Prostate gland (tissue), 2 donors: ENCODE measurements at regions not wholly inside any gene's neighbourhood (a gene's known extent, or its start where the extent isn't known, plus 50 kb on each side); places are given as distances from the start of the nearest gene placed in this dataset.
"Not testable (repeated sequence)": the region's sequence is repeated elsewhere in the genome, so short reads cannot be mapped to it uniquely, and the experiment has no call there.

Source experiments
- DNase-seq: peaks from one replicate; pipeline ENCODE4 v3.0.0-alpha.2; 2019; ENCODE audit warnings: low spot score
- H3K27ac ChIP-seq, 2 donors: fragments of 200-600 bp; sonication (generic); 2 replicates each; pipeline ENCODE4 v1.5.1; 2017 to 2019
- H3K27me3 ChIP-seq: fragments of 200-600 bp; sonication (generic); replicated peaks from 2 replicates; pipeline ENCODE4 v1.5.1; 2019; ENCODE audit not compliant: insufficient read depth
- H3K36me3 ChIP-seq, 2 donors: fragments of 200-600 bp; sonication (generic); 1 replicate in 1 of 2; 2 replicates in 1 of 2; pipeline versions ENCODE4 v1.5.1 to v1.8.1; 2017 to 2019
- H3K4me1 ChIP-seq: fragments of 200-600 bp; sonication (generic); replicated peaks from 2 replicates; pipeline ENCODE4 v1.5.1; 2019
- H3K4me3 ChIP-seq, 2 donors: fragments of 200-600 bp; sonication (generic); 2 replicates each; pipeline ENCODE4 v1.5.1; 2017 to 2019
- H3K9me3 ChIP-seq: fragments of 200-600 bp; sonication (generic); 2 replicates; pipeline ENCODE4 v1.5.1; 2017
- POLR2A ChIP-seq: fragments of 450-650 bp; IDR thresholded peaks from one replicate; pipeline ENCODE4 v1.6.1; 2016; ENCODE audit warnings: antibody characterized with exemption, mild to moderate bottlenecking
- POLR2AphosphoS5 ChIP-seq: sonication (generic); formaldehyde crosslinking; IDR thresholded peaks from one replicate; pipeline ENCODE4 v1.6.1; 2017; ENCODE audit warnings: antibody characterized with exemption
- WGBS: methylation state at CpG from one replicate; pipeline ENCODE4 v1.1.5; 2018; 5-methylcytosine and 5-hydroxymethylcytosine counted together
- intact Hi-C: fragments of 100-400 bp; cut with DNase I; formaldehyde crosslinking; loops from one replicate; pipeline ENCODE4 v1.14.2; 2022
- TF ChIP-seq, protein P1 (sequence below), 4 experiments: fragments of 200-600 bp in 2 of 4; fragments of 450-650 bp in 2 of 4; sonication (generic) in 2 of 4; IDR thresholded peaks; 1 replicate in 3 of 4; 2 replicates in 1 of 4; pipeline ENCODE4 v1.5.1; 2016 to 2019; ENCODE audit warnings: antibody characterized with exemption in 4 of 4, mild to moderate bottlenecking in 2 of 4, moderate library complexity in 2 of 4

DNA sequence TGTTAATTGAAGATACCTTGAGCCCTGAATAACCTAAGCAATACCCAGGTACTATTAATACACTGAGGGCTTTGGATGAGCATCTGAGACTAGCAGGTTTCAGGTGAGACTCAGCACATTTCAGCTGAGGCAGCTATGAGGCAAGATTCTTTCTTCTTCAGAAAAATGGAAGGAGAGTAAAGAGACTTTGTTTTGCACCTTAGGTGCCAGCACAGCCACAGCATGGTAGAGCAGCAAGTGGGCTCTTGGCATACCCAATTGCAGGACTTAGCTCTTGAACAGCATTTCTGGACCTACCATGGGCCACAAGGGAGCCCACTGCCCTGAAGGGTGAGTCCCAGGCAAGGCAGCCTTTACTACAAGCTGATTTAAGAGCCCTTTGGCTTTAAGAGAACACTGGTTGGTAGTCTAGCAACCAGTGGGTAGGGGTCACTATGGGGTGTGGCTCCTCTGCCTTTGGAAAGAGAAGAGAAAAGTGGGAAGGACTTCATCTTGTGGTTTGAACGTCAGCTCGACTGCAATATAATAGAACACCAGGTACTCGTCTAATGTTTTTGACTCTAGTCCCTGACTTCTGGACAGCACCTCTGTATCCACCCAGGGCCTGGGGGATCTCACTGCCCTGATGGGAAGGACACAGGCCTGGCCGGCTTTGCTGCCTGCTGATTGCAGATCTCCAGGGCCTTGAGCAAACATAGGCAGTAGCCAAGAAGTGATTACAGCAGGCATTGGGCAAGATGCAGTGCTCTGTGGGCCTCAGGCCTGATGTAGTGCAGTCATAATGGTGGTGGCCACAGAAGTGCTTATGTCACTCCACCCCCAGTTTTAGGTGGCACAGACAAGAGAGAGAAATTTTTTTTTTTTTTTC lies 73.3 kb downstream of the GLYATL1 start:
- Histone ChIP-seq H3K27me3 (no peaks in the 10 kb centered on the region), H3K4me3 (no peak overlapping the region), H3K9me3 (no peaks in the 10 kb centered on the region), H3K4me1 (no peaks in the 10 kb centered on the region), H3K36me3 (no peaks in the 10 kb centered on the region), H3K27ac (peak overlapping the region; percentile 20 to 22)
- intact Hi-C loops: no loop called here
- peak; percentile 67 for DNase-seq
- TF ChIP-seq POLR2A: no peak
- TF ChIP-seq POLR2AphosphoS5: peak; percentile 49
- 49% methylated on average over 4 of the region's 4 CpGs for WGBS

DNA sequence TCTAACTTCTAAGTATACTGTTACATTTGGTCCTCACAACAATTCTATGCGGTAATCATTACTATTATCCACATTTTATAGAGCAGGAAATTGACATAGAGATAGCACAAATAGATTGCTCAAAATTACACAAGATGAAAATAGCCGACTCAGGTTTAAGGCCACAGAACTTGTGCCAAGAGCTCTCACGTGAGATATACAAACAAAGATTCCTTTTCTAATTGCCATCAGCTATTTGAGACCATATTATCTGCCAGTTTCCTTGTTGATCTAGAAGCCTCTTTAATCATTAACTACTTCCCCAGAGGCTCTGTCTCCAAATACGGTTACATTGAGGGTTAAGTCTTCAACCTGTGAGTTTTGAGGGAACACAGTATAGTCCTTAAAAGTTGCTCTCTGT lies 61.0 kb upstream of the GLYATL1B start:
- H3K4me3 ChIP-seq: no peak overlapping the region
- 26% methylated on average over 4 of the region's 4 CpGs for WGBS
- H3K36me3 ChIP-seq: no peaks in the 10 kb centered on the region
- peak; percentile 87 for DNase-seq
- no peaks in the 10 kb centered on the region for H3K9me3 ChIP-seq
- peak; percentile 86 for TF ChIP-seq POLR2AphosphoS5
- TF ChIP-seq, protein P1, sequence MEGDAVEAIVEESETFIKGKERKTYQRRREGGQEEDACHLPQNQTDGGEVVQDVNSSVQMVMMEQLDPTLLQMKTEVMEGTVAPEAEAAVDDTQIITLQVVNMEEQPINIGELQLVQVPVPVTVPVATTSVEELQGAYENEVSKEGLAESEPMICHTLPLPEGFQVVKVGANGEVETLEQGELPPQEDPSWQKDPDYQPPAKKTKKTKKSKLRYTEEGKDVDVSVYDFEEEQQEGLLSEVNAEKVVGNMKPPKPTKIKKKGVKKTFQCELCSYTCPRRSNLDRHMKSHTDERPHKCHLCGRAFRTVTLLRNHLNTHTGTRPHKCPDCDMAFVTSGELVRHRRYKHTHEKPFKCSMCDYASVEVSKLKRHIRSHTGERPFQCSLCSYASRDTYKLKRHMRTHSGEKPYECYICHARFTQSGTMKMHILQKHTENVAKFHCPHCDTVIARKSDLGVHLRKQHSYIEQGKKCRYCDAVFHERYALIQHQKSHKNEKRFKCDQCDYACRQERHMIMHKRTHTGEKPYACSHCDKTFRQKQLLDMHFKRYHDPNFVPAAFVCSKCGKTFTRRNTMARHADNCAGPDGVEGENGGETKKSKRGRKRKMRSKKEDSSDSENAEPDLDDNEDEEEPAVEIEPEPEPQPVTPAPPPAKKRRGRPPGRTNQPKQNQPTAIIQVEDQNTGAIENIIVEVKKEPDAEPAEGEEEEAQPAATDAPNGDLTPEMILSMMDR (IDR thresholded peaks at IDR 0.05): no peak
- H3K27me3 ChIP-seq: no peaks in the 10 kb centered on the region
- peak overlapping the region in 1 of 2 donors; percentile 13 for H3K27ac ChIP-seq
- H3K4me1 ChIP-seq: no peaks in the 10 kb centered on the region
- intact Hi-C loops: no loop called here

DNA sequence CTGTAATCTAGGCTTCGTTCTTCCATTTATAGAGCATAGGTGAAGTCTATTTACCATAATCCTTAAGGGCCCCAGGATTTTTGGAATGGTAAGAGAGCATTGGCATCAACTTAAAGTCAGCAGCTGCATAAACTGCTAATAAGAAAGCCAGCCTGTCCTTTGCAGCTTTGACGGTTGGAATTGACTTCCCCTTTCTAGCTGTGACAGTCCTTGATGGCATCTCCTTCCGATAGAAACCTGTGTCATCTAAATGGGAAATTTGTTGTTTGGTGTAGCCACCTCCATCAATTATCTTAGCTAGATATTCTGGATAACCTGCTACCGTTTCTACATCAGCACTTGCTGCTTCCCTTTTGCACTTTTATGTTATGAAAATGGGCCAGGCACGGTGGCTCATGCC lies 58.0 kb upstream of the GLYATL1B start:
- H3K27me3 ChIP-seq: no peaks in the 10 kb centered on the region
- no peak overlapping the region for H3K27ac ChIP-seq
- no peaks in the 10 kb centered on the region for H3K9me3 ChIP-seq
- H3K36me3 ChIP-seq: no peaks in the 10 kb centered on the region
- WGBS: 88% methylated on average over 5 of the region's 5 CpGs
- intact Hi-C loops: no loop called here
- DNase-seq: no peak
- no peak overlapping the region for H3K4me3 ChIP-seq
- no peak for TF ChIP-seq POLR2AphosphoS5
- no peaks in the 10 kb centered on the region for H3K4me1 ChIP-seq

DNA sequence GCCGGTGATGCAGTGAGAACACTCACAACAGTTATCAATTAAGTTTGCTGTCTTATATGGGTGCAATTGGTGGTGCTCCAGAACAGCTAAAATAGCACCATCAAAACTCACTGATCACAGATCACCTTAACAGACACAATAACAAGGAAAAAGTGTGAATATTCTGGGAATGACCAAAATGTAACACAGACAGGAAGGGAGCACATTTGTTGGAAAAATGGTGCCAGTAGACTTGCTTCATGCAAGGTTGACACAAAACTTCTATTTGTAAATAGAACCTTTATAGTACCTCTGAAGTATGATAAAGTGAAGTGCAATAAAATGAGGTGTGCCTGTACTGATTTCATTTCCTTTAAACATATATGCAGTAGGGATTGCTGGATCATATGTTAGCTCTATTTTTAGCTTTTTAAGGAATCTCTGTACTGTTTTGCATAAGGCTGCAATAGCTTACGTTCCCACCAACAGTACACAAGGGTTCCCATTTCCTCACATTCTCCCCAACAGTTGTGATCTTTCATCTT lies 56.7 kb upstream of the GLYATL1B start:
- Histone ChIP-seq H3K36me3 (no peaks in the 10 kb centered on the region), H3K4me3 (no peak overlapping the region), H3K27me3 (no peaks in the 10 kb centered on the region), H3K4me1 (no peaks in the 10 kb centered on the region), H3K27ac (no peak overlapping the region), H3K9me3 (no peaks in the 10 kb centered on the region)
- no peak for DNase-seq
- intact Hi-C loops: no loop called here
- 87% methylated on average over 2 of the region's 2 CpGs for WGBS
- TF ChIP-seq, protein P1 (IDR thresholded peaks at IDR 0.05): no peak
- TF ChIP-seq POLR2A (no peak), POLR2AphosphoS5 (no peak)

DNA sequence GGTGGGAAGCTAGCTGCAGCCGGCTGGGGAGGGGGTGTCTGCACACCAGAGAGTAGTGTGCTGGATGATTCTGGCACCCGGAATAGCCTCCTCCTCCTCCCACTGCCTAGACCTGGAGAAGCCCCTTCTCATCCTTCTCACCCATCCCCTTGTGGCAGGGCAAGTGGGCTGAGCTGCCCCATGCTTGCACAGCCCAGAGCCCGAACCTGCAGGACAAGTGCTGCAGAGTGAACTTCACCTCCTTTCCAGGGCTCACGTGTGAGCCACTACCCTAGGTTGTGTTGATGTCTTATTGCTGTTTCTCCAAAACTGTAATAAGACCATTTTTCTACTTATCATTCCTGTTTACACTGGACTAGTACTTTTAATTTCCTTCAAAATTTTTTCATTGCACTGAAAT lies 56.1 kb upstream of the GLYATL1B start:
- H3K4me1 ChIP-seq: no peaks in the 10 kb centered on the region
- intact Hi-C loops: no loop called here
- H3K27me3 ChIP-seq: no peaks in the 10 kb centered on the region
- TF ChIP-seq POLR2A (no peak), POLR2AphosphoS5 (no peak)
- TF ChIP-seq, protein P1 (IDR thresholded peaks at IDR 0.05): no peak
- H3K27ac ChIP-seq: no peak overlapping the region
- H3K36me3 ChIP-seq: no peaks in the 10 kb centered on the region
- no peak overlapping the region for H3K4me3 ChIP-seq
- no peak for DNase-seq
- H3K9me3 ChIP-seq: no peaks in the 10 kb centered on the region
- 81% methylated on average over 4 of the region's 4 CpGs for WGBS

DNA sequence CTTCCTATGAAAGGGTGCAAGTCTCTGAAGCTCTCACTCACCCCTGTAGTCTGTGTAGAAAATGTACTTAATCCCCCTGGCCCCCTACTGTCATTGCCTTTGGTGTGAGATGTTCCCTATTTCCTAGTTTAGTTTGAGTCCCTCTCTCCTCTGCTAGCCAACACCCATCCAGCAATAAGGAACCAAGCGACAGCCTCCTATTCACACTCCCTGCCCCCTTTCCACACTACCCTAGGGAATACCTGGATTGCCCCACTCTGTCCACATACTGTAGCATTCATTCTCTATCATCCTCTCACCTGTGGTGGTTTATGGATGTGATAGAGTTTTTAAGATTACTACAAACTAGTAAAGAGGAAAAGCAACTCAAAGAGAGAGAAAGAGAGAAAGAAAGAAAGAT lies 54.4 kb upstream of the GLYATL1B start:
- H3K36me3 ChIP-seq, intact Hi-C loops: not testable (repeated sequence)
- 68% methylated on average over 1 of the region's 1 CpG for WGBS

More for the DNA sequence above, 54.4 kb upstream of the GLYATL1B start:
- DNase-seq, H3K9me3 ChIP-seq, H3K4me3 ChIP-seq, H3K27ac ChIP-seq, H3K4me1 ChIP-seq, H3K27me3 ChIP-seq: not testable (repeated sequence)
